Colon (tissue), 2 donors: ENCODE measurements at regions not wholly inside any gene's neighbourhood (a gene's known extent, or its start where the extent isn't known, plus 50 kb on each side); places are given as distances from the start of the nearest gene placed in this dataset.

Experiments used
- FAIRE-seq: peaks from 2 replicates; lab custom pipeline; 2012; peaks lifted over from hg19 to GRCh38; lab: Jason Lieb, UNC
- donor health status: control.
- donor health status: control.

DNA sequence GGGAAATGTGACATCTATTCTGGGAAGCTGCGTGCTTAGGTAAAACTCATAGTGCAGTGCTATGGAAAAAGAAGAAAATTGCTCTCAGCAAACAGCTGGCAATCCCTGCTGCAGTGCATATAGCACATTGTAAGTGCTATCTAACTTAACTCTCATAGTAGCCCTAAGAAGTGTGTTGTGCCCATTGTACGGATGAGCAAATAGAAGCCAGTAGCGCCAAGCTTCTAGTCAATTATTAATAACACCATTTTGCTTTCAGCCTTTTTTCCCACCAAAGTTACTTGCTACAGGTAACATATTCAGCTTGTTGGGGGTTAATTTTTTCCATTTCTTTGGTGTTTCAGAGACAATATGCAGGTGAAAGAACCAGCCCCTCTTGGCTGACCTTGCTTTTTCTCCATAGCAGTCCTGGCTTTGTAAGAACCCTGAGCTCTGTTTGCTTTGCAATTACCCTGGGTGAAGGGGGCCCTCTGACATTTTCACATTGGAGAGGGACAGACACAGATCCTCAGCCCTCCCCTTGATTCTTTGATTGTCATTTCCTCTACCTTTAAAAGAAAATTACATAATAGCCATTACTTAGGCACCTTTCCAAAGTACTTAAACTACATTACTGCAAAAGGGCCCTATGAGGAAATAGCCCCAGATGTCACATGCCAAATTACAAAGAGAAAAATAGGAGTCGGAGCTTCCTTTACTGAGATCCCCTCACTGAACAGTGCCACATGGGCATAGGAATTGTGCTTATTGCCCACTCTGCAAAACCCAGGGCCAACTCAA, 576.2 kb upstream of the TBX3 start:
- no peak for FAIRE-seq

DNA sequence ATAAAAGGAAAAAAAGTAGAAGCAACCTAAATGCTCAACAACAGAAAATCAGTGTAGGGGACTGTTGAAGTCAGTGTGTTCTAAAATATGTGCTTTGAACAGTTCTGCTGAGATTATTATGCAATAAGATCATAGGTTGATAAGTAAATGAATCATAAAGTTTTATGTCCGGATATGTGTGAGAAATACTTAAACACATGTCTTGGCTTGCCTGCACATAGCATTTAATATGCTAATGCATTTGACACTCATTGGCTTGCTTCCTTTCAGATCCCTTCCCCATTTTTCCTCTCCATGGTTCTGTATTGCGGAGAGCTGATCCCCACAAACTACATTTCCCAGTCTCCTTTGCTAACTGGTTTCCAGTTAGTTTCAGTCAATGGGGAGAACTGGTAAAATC, 573.8 kb upstream of the TBX3 start:
- peak; percentile 64 for FAIRE-seq

DNA sequence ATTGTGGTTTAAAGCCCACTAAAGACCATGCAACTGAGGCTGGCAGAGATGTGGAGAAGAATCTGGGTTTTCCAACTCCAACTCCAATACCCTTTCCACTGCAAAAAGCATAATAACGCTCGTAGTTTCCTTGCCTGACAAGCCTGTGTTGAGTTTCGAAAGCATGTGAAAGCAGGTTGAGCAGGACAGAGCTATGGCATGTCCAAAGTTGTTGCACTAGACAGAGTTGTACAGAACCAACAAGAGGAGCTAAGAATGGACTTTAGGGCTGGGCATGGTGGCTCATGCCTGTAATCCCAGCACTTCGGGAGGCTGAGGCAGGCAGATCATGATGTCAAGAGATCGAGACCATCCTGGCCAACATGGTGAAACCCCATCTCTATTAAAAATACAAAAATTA, 572.0 kb upstream of the TBX3 start:
- FAIRE-seq: no peak

DNA sequence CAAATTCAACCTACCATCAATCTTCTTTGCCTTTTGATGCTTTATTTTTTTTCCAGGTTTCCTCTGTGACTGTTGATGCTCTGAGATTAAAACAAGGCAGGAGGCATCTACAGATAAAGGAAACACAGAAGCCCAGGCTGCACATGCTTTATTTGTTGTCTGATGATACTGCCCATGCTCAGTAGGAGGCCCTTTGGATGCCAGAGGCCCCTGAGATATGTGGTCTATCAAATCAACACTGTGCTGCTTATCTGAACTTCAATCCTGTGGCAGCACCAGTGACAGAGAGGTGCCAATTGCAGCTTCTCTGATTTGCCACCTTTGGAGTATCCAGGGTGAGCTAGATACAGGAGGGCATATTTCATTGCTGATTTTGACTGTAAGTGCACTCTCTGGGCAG, 571.3 kb upstream of the TBX3 start:
- FAIRE-seq: no peak

DNA sequence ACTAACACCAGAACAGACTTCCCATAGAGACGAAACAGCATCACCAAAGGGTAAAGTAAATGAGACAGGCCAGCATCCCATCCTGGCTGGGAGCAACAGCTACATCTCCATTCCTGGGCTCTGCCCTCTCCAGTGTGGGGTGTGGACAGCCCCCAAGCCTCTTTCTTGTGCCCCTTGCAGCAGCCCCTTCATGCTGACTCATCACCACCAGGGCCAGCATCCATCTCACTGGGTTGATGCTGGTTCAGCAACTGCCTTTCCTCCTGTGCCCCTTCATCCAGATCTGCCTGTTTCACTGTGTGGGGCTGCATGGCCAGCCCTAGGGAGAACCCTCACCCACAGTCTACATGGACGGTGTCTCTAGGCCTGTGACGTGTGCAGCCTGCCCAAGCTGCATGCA, 569.1 kb upstream of the TBX3 start:
- no peak for FAIRE-seq

DNA sequence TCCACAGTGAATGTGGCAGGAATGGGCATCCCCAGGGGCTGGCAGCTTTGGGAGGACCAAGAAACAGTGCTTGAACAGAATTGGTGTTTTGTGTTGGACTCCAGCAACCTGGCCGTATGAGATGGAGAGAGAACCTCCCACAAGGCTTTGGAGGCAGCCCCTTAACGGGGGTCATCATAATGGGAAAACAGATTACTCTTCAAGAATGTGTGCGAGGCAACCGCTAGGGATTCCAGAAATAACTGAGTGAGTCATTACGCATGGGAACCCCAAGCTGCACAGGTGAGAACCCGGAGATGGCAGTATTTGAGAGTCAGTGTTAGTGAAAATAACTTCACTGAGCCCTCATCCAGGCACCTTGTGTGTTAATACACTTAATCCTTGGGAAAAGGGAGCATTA, 567.8 kb upstream of the TBX3 start:
- no peak for FAIRE-seq

DNA sequence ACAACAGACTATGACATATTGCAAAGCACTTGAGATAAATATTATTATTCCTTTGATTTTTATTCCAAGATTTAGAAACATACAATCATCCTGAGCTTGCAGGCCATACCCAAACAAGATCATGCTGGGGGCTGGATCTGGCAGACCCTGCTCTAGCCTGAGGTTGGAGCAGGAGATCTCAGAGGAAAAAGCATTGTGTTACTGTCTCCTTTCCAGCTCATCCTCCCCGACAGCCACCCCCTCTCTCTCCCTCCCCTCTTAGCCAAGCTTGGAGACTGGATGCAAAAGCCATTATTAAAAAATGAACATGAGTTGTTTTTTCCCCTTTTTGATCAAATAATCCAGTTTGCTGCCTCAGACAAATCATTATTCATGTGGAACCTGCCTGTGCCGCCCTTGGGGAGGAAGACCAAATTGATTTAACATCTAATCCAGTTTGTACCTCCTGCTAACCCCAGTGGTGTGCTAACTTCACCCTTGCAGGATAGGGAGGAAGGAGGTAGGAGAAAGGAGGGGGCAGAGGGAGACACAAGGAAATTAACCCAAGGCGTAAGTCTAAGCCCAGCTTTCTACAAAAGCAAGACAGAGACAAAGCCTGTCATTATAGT, 565.8 kb upstream of the TBX3 start:
- no peak for FAIRE-seq

DNA sequence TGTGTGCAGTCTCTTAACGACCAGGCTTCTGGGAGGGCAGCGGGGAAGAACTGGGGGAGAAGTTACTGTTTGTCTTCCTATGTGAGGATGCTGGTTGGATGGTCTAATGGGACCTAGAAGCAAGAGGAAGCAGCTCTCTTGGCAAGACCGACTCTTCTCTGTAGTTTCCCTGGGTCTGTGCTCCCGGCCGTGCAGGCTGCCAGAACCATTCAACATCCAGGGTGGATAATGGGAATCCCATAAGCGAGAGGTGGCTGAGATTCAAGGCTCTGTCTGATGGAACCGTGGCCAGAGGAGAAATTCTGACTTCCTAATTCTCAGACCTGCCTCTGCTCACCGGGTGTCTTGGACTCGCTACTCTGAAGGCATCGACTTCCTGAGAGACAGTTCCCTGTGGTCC, 561.0 kb upstream of the TBX3 start:
- FAIRE-seq: no peak

DNA sequence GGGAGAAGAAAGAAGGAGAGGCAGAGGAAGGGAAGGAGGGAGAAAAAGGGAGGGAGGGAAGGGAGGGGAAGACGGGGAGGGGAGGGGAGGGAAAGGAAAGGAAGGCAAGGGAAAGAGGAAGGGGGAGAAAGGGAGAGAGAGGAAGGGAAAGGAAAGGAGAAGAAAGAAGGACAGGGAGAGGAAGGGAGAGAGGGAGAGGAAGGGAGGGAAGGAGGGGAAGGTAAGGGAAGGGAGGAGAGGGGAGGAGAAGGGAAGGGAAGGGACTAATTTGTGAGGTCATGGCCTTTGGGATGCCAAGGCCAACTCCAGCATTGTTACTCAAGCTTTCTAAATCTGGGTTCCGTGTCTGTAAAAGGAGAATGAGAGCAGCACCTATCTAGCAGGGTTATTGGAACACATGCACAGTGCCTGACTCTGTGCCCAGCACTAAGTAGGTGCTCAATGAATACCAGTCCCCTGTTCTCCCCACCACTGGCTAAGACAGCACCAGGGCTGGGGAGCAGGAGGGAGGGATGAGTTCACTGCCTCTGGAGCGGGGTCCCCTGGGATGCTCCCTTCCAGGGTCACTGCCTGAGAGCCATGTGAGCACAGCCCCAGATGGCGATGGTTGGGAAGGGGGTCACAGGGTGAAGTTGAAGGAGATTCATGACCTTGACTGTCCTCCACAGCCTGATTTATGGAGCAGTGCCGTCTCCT, 560.1 kb upstream of the TBX3 start:
- FAIRE-seq: no peak

DNA sequence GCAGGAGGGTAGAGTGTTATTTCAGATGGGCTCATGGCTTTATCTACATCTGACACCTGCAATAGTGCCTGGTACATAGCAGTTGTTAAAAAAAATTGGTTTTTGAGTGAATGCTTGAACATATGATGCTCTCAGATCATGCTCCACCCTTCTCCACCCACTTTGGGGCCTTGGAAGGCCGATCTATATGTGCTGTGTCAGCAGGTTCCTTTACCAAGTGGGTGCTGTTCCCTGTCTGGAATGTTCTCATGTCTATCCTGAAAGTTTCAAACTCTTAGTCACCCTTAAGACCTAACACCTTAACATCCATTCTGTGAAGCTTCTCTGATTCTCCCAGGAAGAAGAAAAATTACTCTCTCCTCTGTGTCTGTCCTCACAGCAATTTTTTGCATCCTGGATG, 556.3 kb upstream of the TBX3 start:
- no peak for FAIRE-seq

DNA sequence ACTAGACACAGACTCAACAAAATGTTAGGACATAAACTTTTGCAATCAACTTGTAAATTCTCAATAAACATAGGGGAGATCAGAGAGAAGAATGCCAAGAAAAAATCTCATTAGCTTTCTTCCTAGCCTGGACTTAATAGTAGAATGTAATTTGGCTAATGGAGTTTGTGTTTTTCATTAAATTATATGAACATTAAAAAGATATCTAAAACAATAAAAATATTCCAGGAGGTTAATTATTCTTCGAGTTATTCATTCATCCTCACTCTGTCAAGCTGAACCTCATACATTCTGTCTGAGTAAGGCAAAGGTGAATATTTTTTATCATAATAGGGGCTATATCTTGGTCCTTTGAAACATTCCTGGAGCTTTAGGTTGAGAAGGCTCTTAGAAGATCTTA, 551.9 kb upstream of the TBX3 start:
- no peak for FAIRE-seq

DNA sequence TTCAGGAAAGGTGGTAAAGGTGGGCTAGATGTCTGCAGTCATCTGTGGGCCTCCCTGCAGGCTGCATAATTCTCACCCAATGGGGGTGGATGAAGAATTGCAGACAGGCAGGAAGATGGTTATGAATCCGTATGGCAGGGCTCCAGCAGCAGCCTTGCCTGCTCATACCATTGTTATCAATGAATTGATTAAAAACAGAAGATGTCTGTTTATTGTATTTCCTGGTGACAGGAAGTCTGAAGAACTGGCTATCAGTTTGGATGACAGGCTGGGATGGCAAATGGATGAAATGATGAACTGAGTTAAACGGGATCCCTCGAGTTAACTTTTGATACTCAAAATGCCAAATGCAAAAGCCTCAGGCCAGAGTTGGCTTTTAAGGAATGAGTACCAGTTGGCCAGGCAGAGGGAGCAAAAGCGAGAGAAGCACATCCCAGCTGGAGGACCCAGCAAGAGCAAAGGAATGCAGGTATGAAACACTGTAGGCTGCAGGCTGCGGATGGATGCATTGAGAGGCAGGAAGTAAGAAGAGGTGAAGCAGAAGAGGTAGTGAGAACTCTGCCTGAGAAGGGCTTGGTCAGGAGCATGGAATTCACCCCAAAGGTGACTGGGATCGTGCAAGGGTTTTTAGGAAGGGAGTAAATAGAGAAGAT, 550.0 kb upstream of the TBX3 start:
- no peak for FAIRE-seq

DNA sequence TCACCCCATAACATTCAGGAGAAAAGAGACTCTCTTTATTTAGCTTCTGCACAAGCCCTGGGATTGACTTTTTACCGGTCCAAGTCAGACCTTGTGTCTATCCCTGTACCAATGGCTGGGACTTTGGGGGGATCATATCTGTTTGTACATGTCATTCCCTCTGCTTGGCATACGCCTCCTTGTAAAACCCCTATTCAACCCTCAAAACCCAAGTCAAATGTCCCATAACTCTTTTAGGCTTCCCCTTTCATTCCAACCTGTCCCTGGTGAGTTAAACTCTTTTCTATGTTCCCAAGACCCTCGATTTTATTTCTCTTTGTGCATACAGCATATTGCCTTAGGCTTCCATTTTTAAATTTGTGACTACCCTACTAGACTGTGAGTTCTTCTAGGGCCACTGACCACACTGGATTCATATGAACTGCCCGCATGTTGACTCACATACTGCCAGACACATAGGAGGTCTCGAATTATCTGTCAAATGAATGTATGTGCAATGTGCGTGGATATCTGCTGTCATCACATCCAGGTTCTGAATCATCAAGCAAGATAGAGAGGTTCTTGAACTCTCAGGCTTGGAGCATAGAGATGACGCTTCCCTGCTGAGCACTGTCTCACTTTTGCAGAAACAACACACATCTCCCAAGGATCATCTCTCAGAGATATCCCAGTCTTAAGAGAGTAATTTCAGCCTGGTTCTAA, 548.6 kb upstream of the TBX3 start:
- FAIRE-seq: no peak

DNA sequence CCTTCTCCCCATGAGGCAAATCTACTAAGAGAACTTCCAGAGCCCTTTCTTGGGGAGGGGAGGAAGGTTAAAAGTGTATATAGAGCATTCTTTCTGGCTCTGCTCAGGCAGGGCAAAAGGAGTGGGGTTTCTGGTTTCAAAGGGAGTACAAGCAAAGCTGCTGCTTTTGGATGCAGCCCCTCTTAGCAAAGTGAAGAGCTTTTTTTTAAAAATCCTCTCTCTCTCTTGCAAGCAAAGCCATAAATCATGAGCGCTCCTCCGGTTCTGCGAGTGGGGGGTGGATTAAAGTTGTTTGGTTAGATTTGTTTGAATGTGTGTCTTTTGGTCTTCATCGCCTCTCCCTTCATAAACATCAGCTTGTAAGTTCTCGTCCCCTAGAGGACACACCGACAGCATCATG, 546.6 kb upstream of the TBX3 start:
- FAIRE-seq: no peak

DNA sequence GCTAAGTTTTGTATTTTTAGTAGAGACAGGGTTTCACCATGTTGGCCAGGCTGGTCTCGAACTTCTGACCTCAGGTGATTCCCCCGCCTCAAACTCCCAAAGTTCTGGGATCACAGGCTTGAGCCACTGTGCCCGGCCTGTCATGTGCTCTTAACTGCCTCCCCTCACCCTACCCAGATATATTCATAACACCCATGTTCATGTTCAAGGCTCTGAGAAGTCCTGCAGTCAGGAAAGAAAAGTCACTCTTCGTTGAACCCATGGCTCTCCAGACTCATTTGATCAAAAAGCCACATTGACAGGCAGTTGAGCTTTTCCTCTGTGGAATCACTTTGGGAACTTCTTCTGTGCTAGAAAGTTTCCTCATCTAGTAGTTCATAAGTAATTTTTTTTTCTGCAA, 545.5 kb upstream of the TBX3 start:
- FAIRE-seq: no peak

DNA sequence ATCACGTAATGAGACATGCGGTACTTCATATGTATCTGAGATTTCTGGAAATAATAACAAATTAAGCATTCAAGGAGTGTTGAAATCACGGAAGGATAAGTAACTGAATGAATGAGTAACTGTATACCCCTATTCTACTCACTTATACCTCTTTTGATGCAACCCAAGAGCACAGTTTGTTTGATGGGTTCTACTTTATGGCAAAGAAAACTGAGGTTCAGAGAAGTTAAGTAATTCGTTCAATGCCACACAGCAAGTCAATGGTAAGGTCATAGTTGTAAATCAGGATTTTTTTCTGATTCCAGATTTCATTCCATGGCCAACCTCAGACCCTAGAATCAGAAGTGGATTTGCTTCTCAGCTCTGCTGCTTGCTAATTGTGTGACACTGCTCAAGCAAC, 544.5 kb upstream of the TBX3 start:
- no peak for FAIRE-seq

DNA sequence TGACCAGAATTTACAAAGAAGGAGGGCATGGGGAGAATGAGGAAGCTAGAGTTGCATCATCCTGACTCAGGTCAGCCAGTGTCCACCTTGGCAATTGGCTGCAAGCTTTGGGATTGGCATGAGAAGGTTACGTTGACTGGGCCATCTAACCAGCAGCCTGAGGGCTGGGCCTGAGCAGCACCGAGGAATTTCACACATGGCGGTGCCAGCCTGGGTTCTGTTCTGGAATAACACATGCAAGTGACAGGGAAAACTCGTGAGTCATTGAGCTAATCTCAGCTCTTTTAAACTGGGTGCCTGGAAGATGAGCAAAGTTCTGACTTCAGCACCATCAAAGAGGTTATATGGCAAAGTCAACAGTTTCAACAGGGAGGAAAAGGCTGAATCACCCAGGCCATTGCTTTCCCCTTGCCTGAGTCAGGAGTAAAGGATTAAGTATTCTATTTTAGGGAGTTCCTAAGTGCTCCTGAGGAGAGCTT, 543.2 kb upstream of the TBX3 start:
- FAIRE-seq: no peak

DNA sequence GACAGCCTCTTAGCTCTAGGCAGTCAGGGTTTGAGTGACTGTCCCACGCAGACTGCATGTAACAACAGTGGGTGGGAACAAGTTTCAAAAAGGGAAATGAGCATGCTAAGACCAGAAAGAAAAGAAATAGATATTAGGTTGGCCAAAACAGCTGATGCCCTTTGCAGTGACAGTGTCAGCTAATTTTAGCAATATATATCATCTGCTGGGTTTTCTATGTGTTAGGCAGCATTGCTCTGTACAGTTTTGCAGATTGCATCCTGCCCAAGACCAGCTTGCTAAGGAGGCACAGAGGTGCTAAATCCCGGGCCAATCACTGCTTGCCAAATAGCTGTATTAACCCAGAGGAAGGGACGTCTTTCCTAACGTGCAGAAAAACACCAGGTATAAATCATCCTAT, 541.9 kb upstream of the TBX3 start:
- no peak for FAIRE-seq

DNA sequence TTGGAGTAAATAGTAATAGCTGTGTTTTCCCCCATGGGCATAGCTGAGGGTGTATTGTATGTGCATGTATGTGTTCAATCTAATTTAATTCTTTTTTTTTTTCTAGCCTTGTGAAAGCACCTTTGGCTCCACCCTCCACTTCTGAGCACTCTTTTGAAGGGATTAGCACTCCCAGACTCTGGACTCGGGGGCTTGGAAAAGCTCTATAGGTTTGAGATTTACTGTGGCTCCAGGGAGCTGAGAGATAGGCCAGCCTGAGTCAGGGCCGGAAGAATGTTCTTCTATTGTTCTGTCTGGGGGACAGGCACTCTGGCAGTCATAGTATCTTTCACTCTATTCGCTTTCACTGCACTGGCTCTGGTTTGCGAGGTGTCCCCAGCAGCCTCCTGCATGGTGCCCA, 540.0 kb upstream of the TBX3 start:
- FAIRE-seq: no peak

DNA sequence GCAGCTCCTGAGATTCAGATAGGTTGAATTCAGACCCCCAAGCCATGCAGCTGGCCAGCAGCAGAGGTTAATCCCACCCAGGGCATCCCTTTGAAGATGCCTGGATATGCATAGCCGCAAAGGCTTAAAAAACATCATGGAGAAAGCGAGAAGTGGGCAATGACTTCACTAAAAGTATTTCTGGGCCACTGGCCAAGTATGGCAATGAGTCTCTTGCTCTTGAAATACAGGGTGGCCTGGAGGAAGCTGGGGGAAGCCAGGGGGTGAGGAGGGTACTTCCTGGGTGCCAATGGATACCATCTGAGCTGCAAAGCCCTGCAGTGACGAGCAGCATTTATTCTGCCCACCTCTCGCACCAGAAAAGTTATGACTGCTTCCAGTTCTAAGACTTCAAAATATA, 539.3 kb upstream of the TBX3 start:
- no peak for FAIRE-seq

DNA sequence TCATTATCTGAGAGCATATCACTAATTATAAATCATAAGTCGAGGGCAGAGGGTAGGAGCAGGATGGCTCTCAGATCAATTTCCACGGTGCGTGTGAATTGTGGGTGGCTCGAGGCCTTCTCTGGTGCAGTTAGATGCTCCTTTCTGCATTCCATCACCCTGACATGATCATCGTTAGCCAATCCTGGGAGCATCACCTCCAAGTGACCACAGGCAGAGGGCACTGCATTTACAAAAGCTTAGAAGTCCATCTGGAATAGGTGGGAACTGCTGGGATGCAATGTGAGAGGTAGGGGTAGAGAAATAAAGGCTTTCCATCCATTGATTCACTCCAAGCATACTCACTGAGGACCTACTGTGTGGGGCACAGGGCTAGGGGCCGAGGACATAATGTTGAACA, 538.2 kb upstream of the TBX3 start:
- no peak for FAIRE-seq

DNA sequence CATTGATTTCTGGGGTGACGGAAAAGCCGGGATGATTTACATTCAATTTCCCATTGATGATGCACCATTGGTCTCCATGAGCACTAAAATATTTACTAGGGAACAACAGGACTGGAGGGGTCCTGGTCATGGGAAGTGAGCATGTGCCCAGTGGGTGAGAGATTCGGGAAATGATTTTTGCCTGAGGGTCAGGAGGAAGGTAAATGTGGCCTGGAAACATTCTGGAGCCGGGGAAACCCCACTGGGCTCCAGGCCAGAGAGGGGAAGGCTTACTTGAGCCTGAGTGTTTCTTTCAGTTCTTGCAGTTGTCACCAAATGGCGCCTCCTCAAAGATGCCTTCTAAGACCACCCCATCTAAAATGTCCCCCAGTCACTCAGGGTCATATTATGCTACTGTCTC, 532.3 kb upstream of the TBX3 start:
- FAIRE-seq: no peak
